ENCODE measurements at regions not wholly inside any gene's neighbourhood (a gene's known extent, or its start where the extent isn't known, plus 50 kb on each side); places are given as distances from the start of the nearest gene placed in this dataset.

- DNase-seq (ENCODE audit: low read depth in 2 of 2): no peak
Observed at GRCh38 chr11:11177156-11177808, 175.8 kb downstream of the CSNK2A3 start.

- no peak for DNase-seq (ENCODE audit: low read depth in 2 of 2)
Observed at GRCh38 chr11:11173316-11174025, 179.6 kb downstream of the CSNK2A3 start.

GRCh38 chr11:11171854-11172253 is 181.2 kb downstream of the CSNK2A3 start:
- DNase-seq (ENCODE audit: low read depth in 2 of 2): no peak

GRCh38 chr11:11171285-11171684 is 181.8 kb downstream of the CSNK2A3 start:
- DNase-seq (ENCODE audit: low read depth in 2 of 2): no peak

- no peak for DNase-seq (ENCODE audit: low read depth in 2 of 2)
Observed at GRCh38 chr11:11170352-11171084, 182.5 kb downstream of the CSNK2A3 start.

GRCh38 chr11:11169715-11170351 is 183.2 kb downstream of the CSNK2A3 start:
- DNase-seq (ENCODE audit: low read depth in 2 of 2): no peak

GRCh38 chr11:11167806-11168205 is 185.2 kb downstream of the CSNK2A3 start:
- DNase-seq (ENCODE audit: low read depth in 2 of 2): no peak

- no peak for DNase-seq (ENCODE audit: low read depth in 2 of 2)
Observed at GRCh38 chr11:11164334-11164690, 188.7 kb downstream of the CSNK2A3 start.

GRCh38 chr11:11163669-11164333 is 189.2 kb downstream of the CSNK2A3 start:
- DNase-seq (ENCODE audit: low read depth in 2 of 2): no peak

- DNase-seq (ENCODE audit: low read depth in 2 of 2): no peak
Observed at GRCh38 chr11:11163236-11163635, 189.8 kb downstream of the CSNK2A3 start.

- no peak for DNase-seq (ENCODE audit: low read depth in 2 of 2)
Observed at GRCh38 chr11:11157185-11157584, 195.9 kb downstream of the CSNK2A3 start.

GRCh38 chr11:11155962-11156815 is 196.9 kb downstream of the CSNK2A3 start:
- DNase-seq (ENCODE audit: low read depth in 2 of 2): no peak

- DNase-seq (ENCODE audit: low read depth in 2 of 2): no peak
Observed at GRCh38 chr11:11152877-11153276, 200.2 kb downstream of the CSNK2A3 start.

- no peak for DNase-seq (ENCODE audit: low read depth in 2 of 2)
Observed at GRCh38 chr11:11149671-11150459, 203.2 kb downstream of the CSNK2A3 start.

GRCh38 chr11:11148596-11148995 is 204.5 kb downstream of the CSNK2A3 start:
- DNase-seq (ENCODE audit: low read depth in 2 of 2): no peak

GRCh38 chr11:11148104-11148509 is 204.9 kb downstream of the CSNK2A3 start:
- DNase-seq (ENCODE audit: low read depth in 2 of 2): no peak

GRCh38 chr11:11146830-11147229 is 206.2 kb downstream of the CSNK2A3 start:
- DNase-seq (ENCODE audit: low read depth in 2 of 2): no peak

GRCh38 chr11:11143849-11144248 is 209.2 kb downstream of the CSNK2A3 start:
- no peak for DNase-seq (ENCODE audit: low read depth in 2 of 2)

GRCh38 chr11:11142430-11142829 is 210.6 kb downstream of the CSNK2A3 start:
- DNase-seq (ENCODE audit: low read depth in 2 of 2): no peak

- DNase-seq (ENCODE audit: low read depth in 2 of 2): no peak
Observed at GRCh38 chr11:11141065-11141464, 212.0 kb downstream of the CSNK2A3 start.

Data from stimulated activated CD8-positive, alpha-beta memory T cell treated with anti-CD3 and anti-CD28 coated beads, Interleukin-15, amount 100 ng/mL, for 48 hours (primary cell).